ENCODE measurements at regions not wholly inside any gene's neighbourhood (a gene's known extent, or its start where the extent isn't known, plus 50 kb on each side); places are given as distances from the start of the nearest gene placed in this dataset.

GRCh38 chr1:213439703-213440102 lies 388.7 kb downstream of the RPS6KC1 start:
- H3K27me3 ChIP-seq (replicated peaks; ENCODE audit: insufficient read depth): no peaks in the 10 kb centered on the region
- in situ Hi-C loops (cut with MboI): no loop called here
- DNase-seq: no peak
- no peak overlapping the region for H3K27ac ChIP-seq
- H4K20me1 ChIP-seq (ENCODE audit: insufficient read depth): no peaks in the 10 kb centered on the region
- no peaks in the 10 kb centered on the region for H3K9me2 ChIP-seq (ENCODE audit: insufficient read depth)
- H3K4me1 ChIP-seq (ENCODE audit: insufficient read depth): no peaks in the 10 kb centered on the region
- H3F3A ChIP-seq (ENCODE audit: insufficient read depth): no peaks in the 10 kb centered on the region
- no peak overlapping the region for H3K4me3 ChIP-seq
- no peak for TF ChIP-seq EZH2 (IDR thresholded peaks at IDR 0.05; ENCODE audit: insufficient read depth, poor library complexity, severe bottlenecking)
- TF ChIP-seq EZH2phosphoT487 (IDR thresholded peaks at IDR 0.05; ENCODE audit: insufficient read depth, low read depth): no peak
- H3K4me2 ChIP-seq (ENCODE audit: unreplicated experiment): no peak overlapping the region
- H3K9me3 ChIP-seq (ENCODE audit: low read depth): no peaks in the 10 kb centered on the region
- no peak overlapping the region for H2AFZ ChIP-seq
- no peaks in the 10 kb centered on the region for H3K36me3 ChIP-seq (ENCODE audit: low read depth)
- H3K9ac ChIP-seq: no peak overlapping the region
- H3K79me2 ChIP-seq (ENCODE audit: insufficient read depth): no peaks in the 10 kb centered on the region
- WGBS, 2 experiments (ENCODE audit: low coverage in 1 of 2, low lambda C conversion rate in 2 of 2, missing lambda C conversion rate in 2 of 2): 39 to 49% methylated on average over 2 of the region's 2 CpGs

DNA sequence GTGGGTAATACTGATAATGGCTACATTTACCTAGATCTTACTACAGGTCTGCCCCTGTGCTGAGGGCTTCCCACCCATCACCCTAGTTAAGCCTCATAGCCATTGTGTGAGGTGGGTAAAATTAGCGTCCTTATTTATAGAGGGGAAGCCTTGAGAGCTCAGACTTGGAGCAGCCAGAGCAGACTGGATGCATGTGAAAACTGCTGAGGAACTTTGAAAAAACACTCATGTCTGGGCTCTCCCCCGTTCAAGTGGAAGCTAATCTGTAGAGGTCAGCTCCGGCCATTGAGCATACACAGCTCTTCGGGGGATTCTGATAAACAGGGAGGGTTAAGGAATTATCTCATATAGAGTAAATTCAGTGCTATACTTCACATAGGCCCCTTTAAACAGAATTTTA lies 389.7 kb downstream of the RPS6KC1 start:
- no peaks in the 10 kb centered on the region for H3K9me2 ChIP-seq (ENCODE audit: insufficient read depth)
- 33% methylated on average over 4 of the region's 4 CpGs for WGBS, 2 experiments (ENCODE audit: low coverage in 1 of 2, low lambda C conversion rate in 2 of 2, missing lambda C conversion rate in 2 of 2)
- no peaks in the 10 kb centered on the region for H3K27me3 ChIP-seq (replicated peaks; ENCODE audit: insufficient read depth)
- H3F3A ChIP-seq (ENCODE audit: insufficient read depth): no peaks in the 10 kb centered on the region
- in situ Hi-C loops (cut with MboI): no loop called here
- H3K9me3 ChIP-seq (ENCODE audit: low read depth): no peaks in the 10 kb centered on the region
- H3K9ac ChIP-seq: no peak overlapping the region
- no peak for TF ChIP-seq EZH2 (IDR thresholded peaks at IDR 0.05; ENCODE audit: insufficient read depth, poor library complexity, severe bottlenecking)
- TF ChIP-seq EZH2phosphoT487 (IDR thresholded peaks at IDR 0.05; ENCODE audit: insufficient read depth, low read depth): no peak
- no peaks in the 10 kb centered on the region for H3K79me2 ChIP-seq (ENCODE audit: insufficient read depth)
- no peak overlapping the region for H3K4me3 ChIP-seq
- no peak overlapping the region for H3K4me2 ChIP-seq (ENCODE audit: unreplicated experiment)
- H3K4me1 ChIP-seq (ENCODE audit: insufficient read depth): no peaks in the 10 kb centered on the region
- no peaks in the 10 kb centered on the region for H4K20me1 ChIP-seq (ENCODE audit: insufficient read depth)
- H3K27ac ChIP-seq: no peak overlapping the region
- H3K36me3 ChIP-seq (ENCODE audit: low read depth): no peaks in the 10 kb centered on the region
- no peak overlapping the region for H2AFZ ChIP-seq
- DNase-seq: no peak

DNA sequence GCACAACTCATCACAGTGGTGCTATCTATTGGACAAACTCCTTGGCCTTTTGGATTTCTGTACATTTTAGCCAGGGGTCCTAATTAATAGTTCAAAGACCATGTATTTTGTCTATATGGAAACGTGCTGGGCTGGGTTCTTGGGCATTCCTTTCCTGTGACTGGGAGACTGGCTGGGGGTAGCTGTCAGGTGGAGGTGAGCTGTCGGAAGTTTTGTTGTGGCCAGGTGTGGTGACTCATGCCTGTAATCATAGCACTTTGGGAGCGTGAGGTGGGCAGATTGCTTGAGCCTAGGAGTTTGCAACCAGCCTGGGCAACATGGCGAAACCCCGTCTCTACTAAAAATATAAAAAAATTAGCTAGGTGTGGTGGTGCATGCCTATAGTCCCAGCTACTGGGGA lies 392.4 kb downstream of the RPS6KC1 start:
- no peaks in the 10 kb centered on the region for H3K9me2 ChIP-seq (ENCODE audit: insufficient read depth)
- H3K9ac ChIP-seq: no peak overlapping the region
- no peak overlapping the region for H3K4me3 ChIP-seq
- no peaks in the 10 kb centered on the region for H4K20me1 ChIP-seq (ENCODE audit: insufficient read depth)
- H3K4me2 ChIP-seq (ENCODE audit: unreplicated experiment): no peak overlapping the region
- WGBS, 2 experiments (ENCODE audit: low coverage in 1 of 2, low lambda C conversion rate in 2 of 2, missing lambda C conversion rate in 2 of 2): 53 to 56% methylated on average over 5 of the region's 5 CpGs
- DNase-seq: no peak
- H3K27me3 ChIP-seq (replicated peaks; ENCODE audit: insufficient read depth): no peaks in the 10 kb centered on the region
- no peaks in the 10 kb centered on the region for H3K79me2 ChIP-seq (ENCODE audit: insufficient read depth)
- no peaks in the 10 kb centered on the region for H3K9me3 ChIP-seq (ENCODE audit: low read depth)
- in situ Hi-C loops (cut with MboI): no loop called here
- H3F3A ChIP-seq (ENCODE audit: insufficient read depth): no peaks in the 10 kb centered on the region
- no peak overlapping the region for H2AFZ ChIP-seq
- no peak overlapping the region for H3K27ac ChIP-seq
- TF ChIP-seq EZH2phosphoT487 (IDR thresholded peaks at IDR 0.05; ENCODE audit: insufficient read depth, low read depth) (no peak), EZH2 (IDR thresholded peaks at IDR 0.05; ENCODE audit: insufficient read depth, poor library complexity, severe bottlenecking) (no peak)
- no peaks in the 10 kb centered on the region for H3K36me3 ChIP-seq (ENCODE audit: low read depth)
- no peaks in the 10 kb centered on the region for H3K4me1 ChIP-seq (ENCODE audit: insufficient read depth)

DNA sequence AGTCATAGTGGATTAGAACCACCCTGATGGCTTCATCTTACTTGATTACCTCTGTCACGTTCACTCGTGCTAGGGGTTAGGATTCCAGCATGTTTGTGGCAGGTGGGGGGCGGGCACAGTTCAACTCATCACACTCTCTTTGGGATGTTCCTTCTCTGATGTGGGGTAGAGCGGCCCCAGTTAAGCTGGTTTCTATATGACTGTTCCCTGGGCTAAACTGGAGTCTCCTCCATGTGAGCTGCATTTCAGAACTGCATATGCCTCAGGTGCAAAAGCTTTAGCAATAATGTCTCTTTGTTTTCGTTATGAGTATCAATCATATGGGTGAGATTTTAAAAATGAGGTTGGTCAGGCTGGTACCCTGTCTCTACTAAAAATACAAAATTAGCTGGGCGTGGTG lies 393.2 kb downstream of the RPS6KC1 start:
- Histone ChIP-seq H3K4me1 (ENCODE audit: insufficient read depth) (no peaks in the 10 kb centered on the region), H4K20me1 (ENCODE audit: insufficient read depth) (no peaks in the 10 kb centered on the region), H2AFZ (no peak overlapping the region), H3K9me2 (ENCODE audit: insufficient read depth) (no peaks in the 10 kb centered on the region), H3K79me2 (ENCODE audit: insufficient read depth) (no peaks in the 10 kb centered on the region), H3K9ac (no peak overlapping the region), H3K36me3 (ENCODE audit: low read depth) (no peaks in the 10 kb centered on the region), H3K27me3 (replicated peaks; ENCODE audit: insufficient read depth) (no peaks in the 10 kb centered on the region), H3F3A (ENCODE audit: insufficient read depth) (no peaks in the 10 kb centered on the region), H3K4me2 (ENCODE audit: unreplicated experiment) (no peak overlapping the region), H3K4me3 (no peak overlapping the region), H3K27ac (no peak overlapping the region), H3K9me3 (ENCODE audit: low read depth) (no peaks in the 10 kb centered on the region)
- no peak for TF ChIP-seq EZH2phosphoT487 (IDR thresholded peaks at IDR 0.05; ENCODE audit: insufficient read depth, low read depth)
- TF ChIP-seq EZH2 (IDR thresholded peaks at IDR 0.05; ENCODE audit: insufficient read depth, poor library complexity, severe bottlenecking): no peak
- in situ Hi-C loops (cut with MboI): no loop called here
- 14 to 16% methylated on average over 6 of the region's 6 CpGs for WGBS, 2 experiments (ENCODE audit: low coverage in 1 of 2, low lambda C conversion rate in 2 of 2, missing lambda C conversion rate in 2 of 2)
- DNase-seq: no peak

- Histone ChIP-seq H3K9me3 (ENCODE audit: low read depth) (no peaks in the 10 kb centered on the region), H3K79me2 (ENCODE audit: insufficient read depth) (no peaks in the 10 kb centered on the region), H3K9me2 (ENCODE audit: insufficient read depth) (no peaks in the 10 kb centered on the region), H4K20me1 (ENCODE audit: insufficient read depth) (no peaks in the 10 kb centered on the region), H3F3A (ENCODE audit: insufficient read depth) (no peaks in the 10 kb centered on the region), H3K27me3 (replicated peaks; ENCODE audit: insufficient read depth) (no peaks in the 10 kb centered on the region; the same call in 1 of the 2 replicates), H2AFZ (no peak overlapping the region), H3K9ac (no peak overlapping the region), H3K36me3 (ENCODE audit: low read depth) (no peaks in the 10 kb centered on the region), H3K4me2 (ENCODE audit: unreplicated experiment) (no peak overlapping the region), H3K27ac (no peak overlapping the region), H3K4me1 (ENCODE audit: insufficient read depth) (no peaks in the 10 kb centered on the region), H3K4me3 (no peak overlapping the region)
- 17 to 23% methylated on average over 5 of the region's 5 CpGs for WGBS, 2 experiments (ENCODE audit: low coverage in 1 of 2, low lambda C conversion rate in 2 of 2, missing lambda C conversion rate in 2 of 2)
- DNase-seq: no peak
- TF ChIP-seq EZH2phosphoT487 (IDR thresholded peaks at IDR 0.05; ENCODE audit: insufficient read depth, low read depth): no peak
- no peak for TF ChIP-seq EZH2 (IDR thresholded peaks at IDR 0.05; ENCODE audit: insufficient read depth, poor library complexity, severe bottlenecking)
- in situ Hi-C loops (cut with MboI): no loop called here
These were observed 395.5 kb downstream of the RPS6KC1 start for GRCh38 chr1:213446496-213446895.

Measured in GM23248 (cell line).